ENCODE measurements at regions not wholly inside any gene's neighbourhood (a gene's known extent, or its start where the extent isn't known, plus 50 kb on each side); places are given as distances from the start of the nearest gene placed in this dataset.

DNA sequence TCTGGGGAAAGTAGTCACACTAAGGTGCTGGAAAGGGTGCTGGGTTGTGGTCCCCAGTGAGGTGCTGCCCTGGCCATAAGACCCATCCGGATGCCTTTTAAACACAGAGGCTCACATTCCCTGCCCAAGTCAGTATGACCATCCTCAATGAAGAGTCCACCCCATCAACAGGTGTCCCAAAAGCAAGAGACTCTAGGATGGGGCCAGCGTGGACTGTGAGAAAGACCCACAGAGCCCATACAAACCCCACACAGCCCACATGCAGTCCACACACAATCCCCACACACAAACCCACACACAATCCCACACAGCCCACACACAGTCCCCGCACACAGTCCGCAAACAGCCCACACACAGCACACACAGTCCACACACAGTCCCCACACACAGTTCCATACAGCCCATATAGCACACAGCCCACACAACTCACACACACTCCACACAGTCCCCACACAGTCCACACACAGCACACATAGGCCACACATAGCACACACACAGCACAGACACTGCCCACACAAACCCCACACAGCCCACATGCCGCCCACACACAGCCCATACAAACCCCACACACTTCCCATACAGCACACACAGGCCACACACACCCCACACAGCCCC is 241.4 kb upstream of the SALL3 start:
- TF ChIP-seq, protein P1, sequence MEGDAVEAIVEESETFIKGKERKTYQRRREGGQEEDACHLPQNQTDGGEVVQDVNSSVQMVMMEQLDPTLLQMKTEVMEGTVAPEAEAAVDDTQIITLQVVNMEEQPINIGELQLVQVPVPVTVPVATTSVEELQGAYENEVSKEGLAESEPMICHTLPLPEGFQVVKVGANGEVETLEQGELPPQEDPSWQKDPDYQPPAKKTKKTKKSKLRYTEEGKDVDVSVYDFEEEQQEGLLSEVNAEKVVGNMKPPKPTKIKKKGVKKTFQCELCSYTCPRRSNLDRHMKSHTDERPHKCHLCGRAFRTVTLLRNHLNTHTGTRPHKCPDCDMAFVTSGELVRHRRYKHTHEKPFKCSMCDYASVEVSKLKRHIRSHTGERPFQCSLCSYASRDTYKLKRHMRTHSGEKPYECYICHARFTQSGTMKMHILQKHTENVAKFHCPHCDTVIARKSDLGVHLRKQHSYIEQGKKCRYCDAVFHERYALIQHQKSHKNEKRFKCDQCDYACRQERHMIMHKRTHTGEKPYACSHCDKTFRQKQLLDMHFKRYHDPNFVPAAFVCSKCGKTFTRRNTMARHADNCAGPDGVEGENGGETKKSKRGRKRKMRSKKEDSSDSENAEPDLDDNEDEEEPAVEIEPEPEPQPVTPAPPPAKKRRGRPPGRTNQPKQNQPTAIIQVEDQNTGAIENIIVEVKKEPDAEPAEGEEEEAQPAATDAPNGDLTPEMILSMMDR (IDR thresholded peaks at IDR 0.05; ENCODE audit: low read depth, low read length, poor library complexity, severe bottlenecking) = no peak
- TF ChIP-seq EZH2phosphoT487 (IDR thresholded peaks at IDR 0.05; ENCODE audit: borderline replicate concordance, low read length) = no peak
